ENCODE measurements at regions not wholly inside any gene's neighbourhood (a gene's known extent, or its start where the extent isn't known, plus 50 kb on each side); places are given as distances from the start of the nearest gene placed in this dataset.

DNA sequence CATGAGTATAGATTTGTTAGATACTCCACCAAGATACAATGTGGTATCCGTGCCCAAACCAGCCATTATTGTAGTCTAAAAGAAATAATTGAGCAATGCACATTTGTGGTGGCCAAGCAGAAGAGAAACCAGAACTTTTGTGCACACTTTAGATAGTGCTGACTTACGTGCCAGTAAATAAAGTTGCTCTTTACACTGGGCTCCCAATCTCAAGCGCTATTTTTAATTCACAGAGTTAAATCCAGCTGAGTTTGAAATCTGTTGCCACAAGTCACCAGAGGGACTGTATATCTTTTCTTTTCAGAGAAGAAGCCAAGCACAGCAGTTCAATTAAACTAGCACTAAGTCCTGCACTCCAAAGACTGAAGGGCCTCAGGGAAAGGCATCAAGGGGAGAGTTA lies 680.4 kb downstream of the TDRD15 start:
- TF ChIP-seq CHD2 (IDR thresholded peaks at IDR 0.05; ENCODE audit: low read length, partially characterized antibody) (no peak), MAFK (IDR thresholded peaks at IDR 0.05; ENCODE audit: partially characterized antibody) (no peak), HMGXB4 (CRISPR knock-in tag; IDR thresholded peaks at IDR 0.05; ENCODE audit: borderline replicate concordance) (no peak), HDAC2 (IDR thresholded peaks at IDR 0.05) (no peak), POLR2A (IDR thresholded peaks at IDR 0.05; ENCODE audit: low read length) (no peak), BHLHE40 (IDR thresholded peaks at IDR 0.05; ENCODE audit: low read depth, low read length) (no peak), EP300 (IDR thresholded peaks at IDR 0.05) (no peak), CBX8 (IDR thresholded peaks at IDR 0.05) (no peak), HEYL (CRISPR knock-in tag; IDR thresholded peaks at IDR 0.05) (no peak), RNF2 (IDR thresholded peaks at IDR 0.05; ENCODE audit: borderline replicate concordance, low read depth) (no peak), CEBPB (IDR thresholded peaks at IDR 0.05) (no peak), ESRRA (IDR thresholded peaks at IDR 0.05; ENCODE audit: borderline replicate concordance, low read length) (no peak), ZSCAN20 (CRISPR knock-in tag; IDR thresholded peaks at IDR 0.05) (no peak)
- TF ChIP-seq, protein P1, sequence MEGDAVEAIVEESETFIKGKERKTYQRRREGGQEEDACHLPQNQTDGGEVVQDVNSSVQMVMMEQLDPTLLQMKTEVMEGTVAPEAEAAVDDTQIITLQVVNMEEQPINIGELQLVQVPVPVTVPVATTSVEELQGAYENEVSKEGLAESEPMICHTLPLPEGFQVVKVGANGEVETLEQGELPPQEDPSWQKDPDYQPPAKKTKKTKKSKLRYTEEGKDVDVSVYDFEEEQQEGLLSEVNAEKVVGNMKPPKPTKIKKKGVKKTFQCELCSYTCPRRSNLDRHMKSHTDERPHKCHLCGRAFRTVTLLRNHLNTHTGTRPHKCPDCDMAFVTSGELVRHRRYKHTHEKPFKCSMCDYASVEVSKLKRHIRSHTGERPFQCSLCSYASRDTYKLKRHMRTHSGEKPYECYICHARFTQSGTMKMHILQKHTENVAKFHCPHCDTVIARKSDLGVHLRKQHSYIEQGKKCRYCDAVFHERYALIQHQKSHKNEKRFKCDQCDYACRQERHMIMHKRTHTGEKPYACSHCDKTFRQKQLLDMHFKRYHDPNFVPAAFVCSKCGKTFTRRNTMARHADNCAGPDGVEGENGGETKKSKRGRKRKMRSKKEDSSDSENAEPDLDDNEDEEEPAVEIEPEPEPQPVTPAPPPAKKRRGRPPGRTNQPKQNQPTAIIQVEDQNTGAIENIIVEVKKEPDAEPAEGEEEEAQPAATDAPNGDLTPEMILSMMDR (IDR thresholded peaks at IDR 0.05): no peak
